Breast epithelium (tissue), 4 donors: ENCODE measurements at regions not wholly inside any gene's neighbourhood (a gene's known extent, or its start where the extent isn't known, plus 50 kb on each side); places are given as distances from the start of the nearest gene placed in this dataset.

Experiments used
- DNase-seq, 2 donors: peaks; one replicate each; pipeline ENCODE4 v3.0.0-alpha.2; 2019; ENCODE audit warnings: low spot score in 2 of 2
- H3K27ac ChIP-seq, 2 donors: fragments of 200-600 bp; sonication (generic) in 1 of 2; one replicate each; pipeline ENCODE4 v1.5.1; 2016 to 2019; ENCODE audit warnings: mild to moderate bottlenecking in 1 of 2
- H3K27me3 ChIP-seq, 2 donors: fragments of 200-600 bp; sonication (generic) in 1 of 2; one replicate each; pipeline versions ENCODE4 v1.5.1 to v1.6.0; 2017 to 2019; ENCODE audit warnings: control low read depth in 1 of 2, mild to moderate bottlenecking in 1 of 2
- H3K36me3 ChIP-seq: fragments of 200-600 bp; one replicate; pipeline ENCODE4 v1.5.1; 2019
- H3K4me1 ChIP-seq, 2 donors: fragments of 200-600 bp; sonication (generic); one replicate each; pipeline ENCODE4 v1.5.1; 2016 to 2019; ENCODE audit warnings: control low read depth in 1 of 2
- H3K4me3 ChIP-seq, 3 donors: fragments of 200-600 bp; sonication (generic); 1 replicate in 2 of 3; 2 replicates in 1 of 3; pipeline ENCODE4 v1.5.1; 2016 to 2019; ENCODE audit warnings: mild to moderate bottlenecking in 3 of 3, moderate library complexity in 2 of 3
- H3K9me3 ChIP-seq, 2 donors: fragments of 200-600 bp; sonication (generic) in 1 of 2; one replicate each; pipeline ENCODE4 v1.5.1; 2016 to 2019; ENCODE audit warnings: control low read depth in 1 of 2
- POLR2A ChIP-seq: fragments of 450-650 bp; IDR thresholded peaks from one replicate; pipeline ENCODE4 v1.6.1; 2016; ENCODE audit warnings: antibody characterized with exemption, mild to moderate bottlenecking, moderate library complexity
- POLR2AphosphoS5 ChIP-seq, 3 donors: sonication (generic); formaldehyde crosslinking; IDR thresholded peaks; one replicate each; pipeline ENCODE4 v1.6.1; 2017; ENCODE audit warnings: antibody characterized with exemption in 3 of 3
- intact Hi-C: fragments of 100-400 bp; cut with DNase I; formaldehyde crosslinking; loops from one replicate; pipeline ENCODE4 v1.15.1; 2023; ENCODE audit warnings: low total_unique reads
- TF ChIP-seq, protein P1 (sequence below), 3 donors: fragments of 450-650 bp; IDR thresholded peaks; one replicate each; pipeline ENCODE4 v1.5.1; 2016 to 2017; ENCODE audit warnings: antibody characterized with exemption in 3 of 3, mild to moderate bottlenecking in 3 of 3, moderate library complexity in 3 of 3

GRCh38 chr7:27472043-27472442 lies 190.6 kb downstream of the HIBADH start:
- no peaks in the 10 kb centered on the region for H3K4me1 ChIP-seq
- no peaks in the 10 kb centered on the region for H3K27me3 ChIP-seq
- no peaks in the 10 kb centered on the region for H3K9me3 ChIP-seq
- no peaks in the 10 kb centered on the region for H3K36me3 ChIP-seq
- intact Hi-C loops: no loop called here
- DNase-seq: no peak
- no peak overlapping the region for H3K4me3 ChIP-seq
- no peak overlapping the region for H3K27ac ChIP-seq
- TF ChIP-seq, protein P1, sequence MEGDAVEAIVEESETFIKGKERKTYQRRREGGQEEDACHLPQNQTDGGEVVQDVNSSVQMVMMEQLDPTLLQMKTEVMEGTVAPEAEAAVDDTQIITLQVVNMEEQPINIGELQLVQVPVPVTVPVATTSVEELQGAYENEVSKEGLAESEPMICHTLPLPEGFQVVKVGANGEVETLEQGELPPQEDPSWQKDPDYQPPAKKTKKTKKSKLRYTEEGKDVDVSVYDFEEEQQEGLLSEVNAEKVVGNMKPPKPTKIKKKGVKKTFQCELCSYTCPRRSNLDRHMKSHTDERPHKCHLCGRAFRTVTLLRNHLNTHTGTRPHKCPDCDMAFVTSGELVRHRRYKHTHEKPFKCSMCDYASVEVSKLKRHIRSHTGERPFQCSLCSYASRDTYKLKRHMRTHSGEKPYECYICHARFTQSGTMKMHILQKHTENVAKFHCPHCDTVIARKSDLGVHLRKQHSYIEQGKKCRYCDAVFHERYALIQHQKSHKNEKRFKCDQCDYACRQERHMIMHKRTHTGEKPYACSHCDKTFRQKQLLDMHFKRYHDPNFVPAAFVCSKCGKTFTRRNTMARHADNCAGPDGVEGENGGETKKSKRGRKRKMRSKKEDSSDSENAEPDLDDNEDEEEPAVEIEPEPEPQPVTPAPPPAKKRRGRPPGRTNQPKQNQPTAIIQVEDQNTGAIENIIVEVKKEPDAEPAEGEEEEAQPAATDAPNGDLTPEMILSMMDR (IDR thresholded peaks at IDR 0.05): no peak
- TF ChIP-seq POLR2A (no peak), POLR2AphosphoS5 (IDR thresholded peaks at IDR 0.05) (no peak)
